NB4 (cell line): ENCODE measurements at regions not wholly inside any gene's neighbourhood (a gene's known extent, or its start where the extent isn't known, plus 50 kb on each side); places are given as distances from the start of the nearest gene placed in this dataset.
"Not testable (repeated sequence)": the region's sequence is repeated elsewhere in the genome, so short reads cannot be mapped to it uniquely, and the experiment has no call there.

Experiments used
- DNase-seq: peaks from one replicate; pipeline ENCODE4 v3.0.0; 2010; ENCODE audit warnings: low read depth
- H3K4me3 ChIP-seq: one replicate; pipeline ENCODE4 v1.5.1; 2011; ENCODE audit warnings: mild to moderate bottlenecking, low read depth, low read length, moderate library complexity
- MYC ChIP-seq: IDR thresholded peaks from 2 replicates; pipeline ENCODE4 v1.6.1; 2011; ENCODE audit warnings: low read depth, low read length
- POLR2A ChIP-seq: IDR thresholded peaks from 2 replicates; pipeline ENCODE4 v1.6.1; 2011; ENCODE audit warnings: mild to moderate bottlenecking; ENCODE audit not compliant: insufficient read length; ENCODE audit errors: extremely low read depth
- TF ChIP-seq, protein P1 (sequence below): IDR thresholded peaks from one replicate; pipeline ENCODE4 v1.5.1; 2012; ENCODE audit warnings: low read depth, low read length
- TF ChIP-seq, protein P2 (sequence below): IDR thresholded peaks from 2 replicates; pipeline ENCODE4 v1.6.1; 2011; ENCODE audit warnings: low read depth, low read length

DNA sequence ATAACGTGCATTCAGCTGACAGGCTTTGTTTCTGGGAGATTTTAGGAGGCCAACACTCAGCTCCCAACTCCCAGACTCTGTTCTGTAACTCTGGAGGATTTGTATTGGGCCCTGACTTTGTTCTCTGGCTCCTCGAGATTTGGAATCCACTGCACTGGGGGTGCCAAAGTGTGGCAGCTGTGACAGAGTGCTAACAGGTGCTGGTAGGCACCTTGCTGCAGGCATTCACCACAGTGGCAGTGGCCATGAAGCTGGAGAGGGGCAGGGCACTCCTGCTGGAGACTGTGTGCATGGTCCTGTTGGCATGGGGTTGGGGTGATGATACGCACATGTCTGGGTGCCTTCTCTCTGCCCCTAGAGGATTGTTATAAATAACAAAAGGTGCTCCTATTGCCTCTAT, 1094.9 kb upstream of the SLIT2 start:
- no peak for DNase-seq
- H3K4me3 ChIP-seq = no peak overlapping the region
- TF ChIP-seq POLR2A (no peak), MYC (no peak)
- TF ChIP-seq, protein P1, sequence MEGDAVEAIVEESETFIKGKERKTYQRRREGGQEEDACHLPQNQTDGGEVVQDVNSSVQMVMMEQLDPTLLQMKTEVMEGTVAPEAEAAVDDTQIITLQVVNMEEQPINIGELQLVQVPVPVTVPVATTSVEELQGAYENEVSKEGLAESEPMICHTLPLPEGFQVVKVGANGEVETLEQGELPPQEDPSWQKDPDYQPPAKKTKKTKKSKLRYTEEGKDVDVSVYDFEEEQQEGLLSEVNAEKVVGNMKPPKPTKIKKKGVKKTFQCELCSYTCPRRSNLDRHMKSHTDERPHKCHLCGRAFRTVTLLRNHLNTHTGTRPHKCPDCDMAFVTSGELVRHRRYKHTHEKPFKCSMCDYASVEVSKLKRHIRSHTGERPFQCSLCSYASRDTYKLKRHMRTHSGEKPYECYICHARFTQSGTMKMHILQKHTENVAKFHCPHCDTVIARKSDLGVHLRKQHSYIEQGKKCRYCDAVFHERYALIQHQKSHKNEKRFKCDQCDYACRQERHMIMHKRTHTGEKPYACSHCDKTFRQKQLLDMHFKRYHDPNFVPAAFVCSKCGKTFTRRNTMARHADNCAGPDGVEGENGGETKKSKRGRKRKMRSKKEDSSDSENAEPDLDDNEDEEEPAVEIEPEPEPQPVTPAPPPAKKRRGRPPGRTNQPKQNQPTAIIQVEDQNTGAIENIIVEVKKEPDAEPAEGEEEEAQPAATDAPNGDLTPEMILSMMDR = no peak
- TF ChIP-seq, protein P2, sequence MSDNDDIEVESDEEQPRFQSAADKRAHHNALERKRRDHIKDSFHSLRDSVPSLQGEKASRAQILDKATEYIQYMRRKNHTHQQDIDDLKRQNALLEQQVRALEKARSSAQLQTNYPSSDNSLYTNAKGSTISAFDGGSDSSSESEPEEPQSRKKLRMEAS = no peak

DNA sequence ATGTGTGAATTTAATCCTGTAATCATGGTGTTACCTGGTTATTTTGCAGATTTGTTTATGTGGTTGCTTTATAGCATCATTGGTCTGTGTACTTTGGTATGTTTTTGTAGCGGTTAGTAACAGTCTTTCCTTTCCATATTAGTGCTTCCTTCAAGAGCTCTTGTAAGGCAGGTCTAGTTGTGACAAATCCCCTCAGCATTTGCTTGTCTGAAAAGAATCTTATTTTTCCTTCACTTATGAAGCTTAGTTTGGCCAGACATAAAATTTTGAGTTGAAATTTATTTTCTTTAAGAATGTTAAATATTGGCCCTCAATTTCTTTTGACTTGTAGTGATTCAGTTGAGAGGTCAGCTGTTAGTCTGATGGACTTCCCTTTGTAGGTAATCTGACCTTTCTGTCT, 1096.1 kb upstream of the SLIT2 start:
- TF ChIP-seq MYC = no peak
- TF ChIP-seq POLR2A = no peak
- TF ChIP-seq, protein P2 = no peak
- TF ChIP-seq, protein P1 = no peak
- DNase-seq = no peak

DNA sequence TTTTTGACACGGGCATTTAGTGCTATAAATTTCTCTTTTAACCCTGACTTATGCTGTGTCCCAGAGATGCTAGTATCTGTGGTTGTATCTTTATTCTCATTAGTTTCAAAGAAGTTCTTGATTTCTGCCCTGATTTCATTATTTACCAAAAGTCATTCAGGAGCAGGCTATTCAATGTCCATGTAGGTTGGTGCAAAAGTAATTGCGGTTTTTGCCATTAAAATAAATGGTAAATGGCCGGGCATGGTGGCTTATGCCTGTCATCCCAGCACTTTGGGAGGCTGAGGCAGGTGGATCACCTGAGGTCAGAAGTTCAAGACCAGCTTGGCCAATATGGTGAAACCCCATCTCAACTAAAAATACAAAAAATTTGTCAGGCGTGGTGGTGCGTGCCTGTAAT, 1097.4 kb upstream of the SLIT2 start:
- not testable (repeated sequence) for H3K4me3 ChIP-seq, DNase-seq

More for the DNA sequence above, 1096.1 kb upstream of the SLIT2 start:
- no peak overlapping the region for H3K4me3 ChIP-seq

DNA sequence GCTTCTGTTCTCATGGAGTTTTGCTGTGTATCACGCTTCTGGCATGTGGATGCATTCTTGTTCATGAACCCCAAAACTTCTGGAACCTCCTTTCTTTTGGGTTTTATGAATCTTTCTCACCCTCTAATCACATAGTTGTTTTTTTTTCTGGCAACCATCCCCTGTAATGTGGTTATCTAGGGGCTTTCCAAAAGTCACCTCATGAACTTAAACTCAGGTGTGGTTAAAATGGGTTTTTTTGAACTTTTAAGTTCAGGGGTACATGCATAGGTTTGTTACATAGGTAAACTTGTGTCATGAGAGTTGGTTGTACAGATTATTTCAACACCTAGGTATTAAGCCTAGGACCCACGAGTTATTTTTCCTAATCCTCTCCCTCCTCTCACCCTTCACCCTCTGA, 1099.4 kb upstream of the SLIT2 start:
- TF ChIP-seq, protein P2 = no peak
- TF ChIP-seq POLR2A = no peak
- TF ChIP-seq MYC = no peak
- TF ChIP-seq, protein P1 = no peak
- H3K4me3 ChIP-seq = no peak overlapping the region
- no peak for DNase-seq

DNA sequence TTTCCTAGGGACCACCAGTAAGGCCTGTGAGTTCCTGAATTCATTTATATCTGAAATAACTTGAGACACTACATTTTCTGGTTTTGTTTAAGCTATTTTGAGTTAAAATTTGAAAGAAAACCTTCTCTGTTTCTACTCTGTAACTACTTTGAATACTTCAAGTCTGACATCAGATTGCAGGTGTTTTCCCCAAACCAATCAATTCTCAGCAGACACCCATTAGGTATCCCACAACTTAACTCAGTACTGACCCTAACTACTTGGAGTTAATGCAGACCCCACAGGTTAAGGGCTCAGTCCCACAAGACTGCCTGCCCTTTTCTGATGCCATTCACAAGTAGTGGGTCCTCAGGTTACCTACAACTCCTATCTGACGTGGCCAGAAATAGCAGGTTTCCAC, 1100.0 kb upstream of the SLIT2 start:
- TF ChIP-seq MYC (no peak), POLR2A (no peak)
- TF ChIP-seq, protein P2 = no peak
- TF ChIP-seq, protein P1 = no peak
- no peak overlapping the region for H3K4me3 ChIP-seq
- no peak for DNase-seq

DNA sequence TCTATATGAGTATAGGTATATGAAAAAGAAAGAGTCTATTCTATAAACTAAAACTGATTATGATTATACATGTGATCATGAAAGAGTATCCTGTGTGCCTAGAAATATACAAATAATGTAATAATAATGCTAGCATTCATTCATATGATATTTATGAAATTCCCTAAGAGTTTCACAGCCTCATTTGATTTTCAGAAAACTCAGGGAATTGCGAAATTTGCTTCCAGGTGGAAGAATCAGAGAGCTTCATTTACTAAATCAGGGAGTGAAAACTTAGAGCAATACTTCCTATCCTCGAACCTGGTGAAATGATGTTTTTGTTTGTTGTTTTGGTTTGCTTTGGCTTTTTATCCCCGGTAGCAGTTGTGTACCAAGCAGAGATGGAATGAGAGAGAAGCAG, 1105.7 kb upstream of the SLIT2 start:
- TF ChIP-seq, protein P1 = no peak
- TF ChIP-seq, protein P2 = no peak
- TF ChIP-seq POLR2A = no peak
- no peak for TF ChIP-seq MYC
- DNase-seq = no peak
- H3K4me3 ChIP-seq = no peak overlapping the region
